ENCODE measurements at regions not wholly inside any gene's neighbourhood (a gene's known extent, or its start where the extent isn't known, plus 50 kb on each side); places are given as distances from the start of the nearest gene placed in this dataset.

DNA sequence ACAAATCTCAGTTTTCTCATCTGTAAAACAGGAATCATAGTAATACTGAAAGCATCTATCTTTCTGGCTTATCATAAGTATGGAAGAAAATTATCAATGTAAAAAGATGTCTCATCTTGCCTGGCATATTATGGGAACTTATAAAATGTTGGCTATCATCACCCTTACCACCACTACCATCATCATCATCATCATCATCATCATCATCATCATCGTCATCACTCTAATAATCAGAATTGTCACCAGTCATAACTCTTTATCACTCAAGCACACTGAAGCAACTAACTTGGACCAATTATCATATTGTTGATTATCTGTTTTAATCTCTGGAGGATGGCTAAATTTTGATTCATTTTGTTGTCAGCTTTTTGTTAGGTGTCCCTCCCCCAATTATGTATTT lies 825.4 kb downstream of the SORCS3 start:
- Histone ChIP-seq H3K4me1 (ENCODE audit: control insufficient read depth, low read length) (no peaks in the 10 kb centered on the region), H3K27ac (ENCODE audit: low read depth, low read length) (no peak overlapping the region), H3K27me3 (ENCODE audit: control insufficient read depth, low read length) (no peaks in the 10 kb centered on the region), H3F3A (ENCODE audit: control insufficient read depth, insufficient read depth) (no peaks in the 10 kb centered on the region), H3K36me3 (ENCODE audit: control insufficient read depth, low read length) (no peaks in the 10 kb centered on the region), H3K4me2 (ENCODE audit: low read length) (no peak overlapping the region), H3K4me3 (ENCODE audit: low read length) (no peak overlapping the region), H4K20me1 (ENCODE audit: control insufficient read depth, insufficient read depth, low read depth, low read length) (no peaks in the 10 kb centered on the region), H3K79me2 (ENCODE audit: control insufficient read depth, low read length) (no peaks in the 10 kb centered on the region), H3K9me2 (replicated peaks; ENCODE audit: control insufficient read depth, low read length) (no peaks in the 10 kb centered on the region), H3K9me3 (ENCODE audit: control insufficient read depth, insufficient read depth, low read length) (no peaks in the 10 kb centered on the region)
- no peak for TF ChIP-seq EZH2phosphoT487 (IDR thresholded peaks at IDR 0.05; ENCODE audit: borderline replicate concordance, low read length)
- TF ChIP-seq, protein P1, sequence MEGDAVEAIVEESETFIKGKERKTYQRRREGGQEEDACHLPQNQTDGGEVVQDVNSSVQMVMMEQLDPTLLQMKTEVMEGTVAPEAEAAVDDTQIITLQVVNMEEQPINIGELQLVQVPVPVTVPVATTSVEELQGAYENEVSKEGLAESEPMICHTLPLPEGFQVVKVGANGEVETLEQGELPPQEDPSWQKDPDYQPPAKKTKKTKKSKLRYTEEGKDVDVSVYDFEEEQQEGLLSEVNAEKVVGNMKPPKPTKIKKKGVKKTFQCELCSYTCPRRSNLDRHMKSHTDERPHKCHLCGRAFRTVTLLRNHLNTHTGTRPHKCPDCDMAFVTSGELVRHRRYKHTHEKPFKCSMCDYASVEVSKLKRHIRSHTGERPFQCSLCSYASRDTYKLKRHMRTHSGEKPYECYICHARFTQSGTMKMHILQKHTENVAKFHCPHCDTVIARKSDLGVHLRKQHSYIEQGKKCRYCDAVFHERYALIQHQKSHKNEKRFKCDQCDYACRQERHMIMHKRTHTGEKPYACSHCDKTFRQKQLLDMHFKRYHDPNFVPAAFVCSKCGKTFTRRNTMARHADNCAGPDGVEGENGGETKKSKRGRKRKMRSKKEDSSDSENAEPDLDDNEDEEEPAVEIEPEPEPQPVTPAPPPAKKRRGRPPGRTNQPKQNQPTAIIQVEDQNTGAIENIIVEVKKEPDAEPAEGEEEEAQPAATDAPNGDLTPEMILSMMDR (IDR thresholded peaks at IDR 0.05; ENCODE audit: low read depth, low read length, poor library complexity, severe bottlenecking), result no peak

DNA sequence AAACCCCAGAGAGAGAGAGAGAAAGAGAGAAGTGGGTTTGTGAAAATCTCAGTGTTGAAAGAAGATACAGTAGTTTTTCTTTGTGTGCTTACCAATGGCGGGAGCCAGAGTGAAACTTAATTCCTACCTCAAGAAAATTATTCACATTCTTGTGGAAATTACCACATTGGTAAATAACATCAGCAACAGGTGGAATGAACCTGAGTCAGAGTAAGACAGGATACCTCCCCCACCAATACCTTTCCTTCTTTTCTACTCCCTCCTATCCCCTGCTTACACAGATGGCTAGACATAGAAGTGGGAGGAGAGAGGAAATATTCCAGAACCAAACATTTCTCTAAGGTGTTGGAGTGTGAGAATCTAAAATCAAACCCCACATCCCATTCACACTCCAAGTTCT lies 793.9 kb downstream of the SORCS3 start:
- no peak overlapping the region for H3K4me3 ChIP-seq (ENCODE audit: low read length)
- no peak overlapping the region for H3K4me2 ChIP-seq (ENCODE audit: low read length)
- TF ChIP-seq EZH2phosphoT487 (IDR thresholded peaks at IDR 0.05; ENCODE audit: borderline replicate concordance, low read length), result no peak
- H3K79me2 ChIP-seq (ENCODE audit: control insufficient read depth, low read length), result no peaks in the 10 kb centered on the region
- H3K9me2 ChIP-seq (replicated peaks; ENCODE audit: control insufficient read depth, low read length), result no peaks in the 10 kb centered on the region
- H3K4me1 ChIP-seq (ENCODE audit: control insufficient read depth, low read length), result no peaks in the 10 kb centered on the region
- H4K20me1 ChIP-seq (ENCODE audit: control insufficient read depth, insufficient read depth, low read depth, low read length), result no peaks in the 10 kb centered on the region
- H3K9me3 ChIP-seq (ENCODE audit: control insufficient read depth, insufficient read depth, low read length), result no peaks in the 10 kb centered on the region
- H3K36me3 ChIP-seq (ENCODE audit: control insufficient read depth, low read length), result no peaks in the 10 kb centered on the region
- H3K27ac ChIP-seq (ENCODE audit: low read depth, low read length), result no peak overlapping the region
- H3F3A ChIP-seq (ENCODE audit: control insufficient read depth, insufficient read depth), result no peaks in the 10 kb centered on the region
- no peaks in the 10 kb centered on the region for H3K27me3 ChIP-seq (ENCODE audit: control insufficient read depth, low read length)

DNA sequence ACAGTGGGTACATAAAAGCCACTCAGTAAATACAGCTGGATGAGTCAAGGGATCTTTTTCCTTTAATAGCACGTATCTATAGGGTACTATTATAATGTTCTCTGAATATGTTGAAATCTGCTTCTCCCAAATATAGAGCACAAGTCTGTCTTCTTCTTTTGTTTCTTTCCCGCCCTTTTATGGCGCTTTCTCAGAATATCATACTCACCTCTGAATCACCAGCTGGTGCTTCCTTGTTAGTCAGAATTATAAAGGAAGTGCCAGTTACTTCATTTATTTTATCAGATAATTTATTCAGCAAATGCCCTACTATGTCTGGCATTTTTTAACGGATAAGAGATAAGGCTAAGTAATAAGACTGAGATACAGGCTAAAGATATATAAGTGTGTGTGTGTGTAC lies 772.9 kb downstream of the SORCS3 start:
- Histone ChIP-seq H4K20me1 (ENCODE audit: control insufficient read depth, insufficient read depth, low read depth, low read length) (no peaks in the 10 kb centered on the region), H3K4me3 (ENCODE audit: low read length) (no peak overlapping the region), H3K27me3 (ENCODE audit: control insufficient read depth, low read length) (no peaks in the 10 kb centered on the region), H3K27ac (ENCODE audit: low read depth, low read length) (no peak overlapping the region), H3F3A (ENCODE audit: control insufficient read depth, insufficient read depth) (no peaks in the 10 kb centered on the region), H3K9me2 (replicated peaks; ENCODE audit: control insufficient read depth, low read length) (no peaks in the 10 kb centered on the region; the same call in 1 of the 2 replicates), H3K4me2 (ENCODE audit: low read length) (no peak overlapping the region), H3K4me1 (ENCODE audit: control insufficient read depth, low read length) (no peaks in the 10 kb centered on the region), H3K79me2 (ENCODE audit: control insufficient read depth, low read length) (no peaks in the 10 kb centered on the region), H3K36me3 (ENCODE audit: control insufficient read depth, low read length) (no peaks in the 10 kb centered on the region), H3K9me3 (ENCODE audit: control insufficient read depth, insufficient read depth, low read length) (0 out of 2 replicates have a peak, but pooled peaks cover 7% of the 10 kb centered on the region)
- no peak for TF ChIP-seq EZH2phosphoT487 (IDR thresholded peaks at IDR 0.05; ENCODE audit: borderline replicate concordance, low read length)

DNA sequence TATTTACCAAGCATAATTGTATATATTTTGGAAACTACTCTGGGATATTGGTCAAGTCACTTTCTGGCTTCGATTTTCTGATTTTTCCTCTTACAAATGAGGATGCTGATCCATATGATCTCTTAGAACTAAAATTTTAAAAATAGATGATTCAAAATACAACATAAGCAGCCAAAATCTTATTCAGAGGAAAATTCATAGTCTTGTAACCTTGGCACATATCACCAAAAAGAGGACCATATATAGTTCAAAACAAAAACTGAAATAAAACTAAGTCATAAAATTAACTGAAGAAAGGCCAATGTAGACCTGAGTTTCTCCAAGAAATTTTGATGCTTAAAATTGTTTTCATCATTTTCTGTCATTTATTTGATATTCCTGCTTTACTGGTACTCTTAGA lies 768.3 kb downstream of the SORCS3 start:
- no peaks in the 10 kb centered on the region; the same call in 1 of the 2 replicates for H3K9me2 ChIP-seq (replicated peaks; ENCODE audit: control insufficient read depth, low read length)
- TF ChIP-seq EZH2phosphoT487 (IDR thresholded peaks at IDR 0.05; ENCODE audit: borderline replicate concordance, low read length), result no peak
- TF ChIP-seq, protein P1 (IDR thresholded peaks at IDR 0.05; ENCODE audit: low read depth, low read length, poor library complexity, severe bottlenecking), result no peak
- no peak overlapping the region for H3K4me3 ChIP-seq (ENCODE audit: low read length)
- no peaks in the 10 kb centered on the region for H3K79me2 ChIP-seq (ENCODE audit: control insufficient read depth, low read length)
- H4K20me1 ChIP-seq (ENCODE audit: control insufficient read depth, insufficient read depth, low read depth, low read length), result no peaks in the 10 kb centered on the region
- no peaks in the 10 kb centered on the region for H3K27me3 ChIP-seq (ENCODE audit: control insufficient read depth, low read length)
- no peaks in the 10 kb centered on the region for H3F3A ChIP-seq (ENCODE audit: control insufficient read depth, insufficient read depth)
- no peak overlapping the region for H3K27ac ChIP-seq (ENCODE audit: low read depth, low read length)
- H3K4me2 ChIP-seq (ENCODE audit: low read length), result no peak overlapping the region
- H3K4me1 ChIP-seq (ENCODE audit: control insufficient read depth, low read length), result no peaks in the 10 kb centered on the region
- H3K36me3 ChIP-seq (ENCODE audit: control insufficient read depth, low read length), result no peaks in the 10 kb centered on the region
- H3K9me3 ChIP-seq (ENCODE audit: control insufficient read depth, insufficient read depth, low read length), result 0 out of 2 replicates have a peak, but pooled peaks cover 7% of the 10 kb centered on the region
